ENCODE measurements at regions not wholly inside any gene's neighbourhood (a gene's known extent, or its start where the extent isn't known, plus 50 kb on each side); places are given as distances from the start of the nearest gene placed in this dataset.

DNA sequence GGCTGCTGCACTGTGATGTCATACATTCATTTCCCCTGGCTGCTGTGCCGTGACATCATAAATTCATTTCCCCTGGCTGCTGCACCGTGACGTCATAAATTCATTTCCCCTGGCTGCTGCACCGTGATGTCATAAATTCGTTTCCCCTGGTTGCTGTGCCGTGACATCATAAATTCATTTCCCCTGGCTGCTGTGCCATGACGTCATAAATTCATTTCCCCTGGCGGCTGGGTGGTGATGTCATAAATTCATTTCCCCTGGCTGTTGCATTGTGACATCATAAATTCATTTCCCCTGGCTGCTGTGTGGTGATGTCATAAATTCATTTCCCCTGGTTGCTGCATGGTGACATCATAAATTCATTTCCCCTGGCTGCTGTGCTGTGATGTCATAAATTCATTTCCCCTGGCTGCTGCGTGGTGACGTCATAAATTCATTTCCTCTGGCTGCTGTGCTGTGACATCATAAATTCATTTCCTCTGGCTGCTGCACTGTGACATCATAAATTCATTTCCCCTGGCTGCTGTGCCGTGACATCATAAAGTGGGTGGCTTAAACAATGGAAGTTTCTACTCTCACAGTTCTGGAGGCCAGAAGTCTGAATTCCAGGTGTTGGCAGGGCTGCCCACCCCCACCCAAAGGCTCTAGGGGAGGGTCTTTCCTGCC, 301.1 kb downstream of the SHANK2 start:
- TF ChIP-seq, protein P1, sequence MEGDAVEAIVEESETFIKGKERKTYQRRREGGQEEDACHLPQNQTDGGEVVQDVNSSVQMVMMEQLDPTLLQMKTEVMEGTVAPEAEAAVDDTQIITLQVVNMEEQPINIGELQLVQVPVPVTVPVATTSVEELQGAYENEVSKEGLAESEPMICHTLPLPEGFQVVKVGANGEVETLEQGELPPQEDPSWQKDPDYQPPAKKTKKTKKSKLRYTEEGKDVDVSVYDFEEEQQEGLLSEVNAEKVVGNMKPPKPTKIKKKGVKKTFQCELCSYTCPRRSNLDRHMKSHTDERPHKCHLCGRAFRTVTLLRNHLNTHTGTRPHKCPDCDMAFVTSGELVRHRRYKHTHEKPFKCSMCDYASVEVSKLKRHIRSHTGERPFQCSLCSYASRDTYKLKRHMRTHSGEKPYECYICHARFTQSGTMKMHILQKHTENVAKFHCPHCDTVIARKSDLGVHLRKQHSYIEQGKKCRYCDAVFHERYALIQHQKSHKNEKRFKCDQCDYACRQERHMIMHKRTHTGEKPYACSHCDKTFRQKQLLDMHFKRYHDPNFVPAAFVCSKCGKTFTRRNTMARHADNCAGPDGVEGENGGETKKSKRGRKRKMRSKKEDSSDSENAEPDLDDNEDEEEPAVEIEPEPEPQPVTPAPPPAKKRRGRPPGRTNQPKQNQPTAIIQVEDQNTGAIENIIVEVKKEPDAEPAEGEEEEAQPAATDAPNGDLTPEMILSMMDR (conservative IDR thresholded peaks at IDR 0.05): no peak
- H3K27me3 Mint-ChIP-seq (ENCODE audit: low read depth): peaks cover 3% of the 10 kb centered on the region; the same call in 1 of the 2 replicates
- WGBS (ENCODE audit: extremely low coverage, insufficient read length, low lambda C conversion rate): no CpG with 5 or more reads among the region's 11 CpGs
- Histone ChIP-seq H3K4me1 (ENCODE audit: insufficient read depth, low read length) (no peaks in the 10 kb centered on the region), H4K20me1 (ENCODE audit: control insufficient read depth, insufficient read depth, insufficient read length) (no peaks in the 10 kb centered on the region), H3K56ac (ENCODE audit: insufficient read length, low read depth, low read length) (no peak overlapping the region), H3T11ph (ENCODE audit: low read length) (no peak overlapping the region), H2AFZ (ENCODE audit: low read length) (no peak overlapping the region), H4K91ac (ENCODE audit: insufficient read length, low read depth, low read length) (no peak overlapping the region), H3K18ac (ENCODE audit: insufficient read length, low read depth, low read length) (no peak overlapping the region), H2BK5ac (ENCODE audit: insufficient read length, low read length) (no peak overlapping the region), H3K27ac (ENCODE audit: insufficient read length, low read depth, low read length) (no peak overlapping the region), H2BK120ac (ENCODE audit: low read depth, low read length, poor library complexity, severe bottlenecking) (no peak overlapping the region), H4K8ac (replicated peaks; ENCODE audit: insufficient read length, low read depth, low read length) (no peak overlapping the region), H2AK5ac (ENCODE audit: insufficient read length, low read length) (no peak overlapping the region), H2BK20ac (ENCODE audit: low read depth, low read length, poor library complexity, severe bottlenecking) (no peak overlapping the region), H3K4me2 (ENCODE audit: insufficient read depth, insufficient read length, low read length) (no peak overlapping the region), H3K23ac (ENCODE audit: insufficient read length, low read depth, low read length) (no peak overlapping the region), H2BK15ac (ENCODE audit: low read depth, low read length) (no peak overlapping the region), H3K9me3 (ENCODE audit: control insufficient read depth, low read depth, low read length) (no peaks in the 10 kb centered on the region), H4K5ac (ENCODE audit: insufficient read length, low read depth, low read length) (no peak overlapping the region), H3K9ac (ENCODE audit: extremely low read depth, insufficient read length, low read length) (no peak overlapping the region), H3K79me1 (ENCODE audit: insufficient read depth, low read depth, low read length, poor library complexity, severe bottlenecking) (no peaks in the 10 kb centered on the region), H3K27me3 (ENCODE audit: insufficient read depth, low read length) (no peaks in the 10 kb centered on the region), H3K23me2 (ENCODE audit: insufficient read length, low read depth, low read length, poor library complexity, severe bottlenecking) (no peaks in the 10 kb centered on the region), H3K79me2 (ENCODE audit: insufficient read depth, low read length) (0 out of 2 replicates have a peak, but pooled peaks cover 2% of the 10 kb centered on the region), H3K4ac (ENCODE audit: low read depth, low read length) (no peak overlapping the region), H3K14ac (ENCODE audit: insufficient read depth, low read length) (no peak overlapping the region), H2BK12ac (ENCODE audit: insufficient read length, low read depth, low read length) (no peak overlapping the region)
- no peak for DNase-seq
- peaks cover 6 to 7% of the 10 kb centered on the region in 2 experiments; a peak in 3 of 4 replicates for H3K4me1 Mint-ChIP-seq
- H3K9me3 Mint-ChIP-seq: peaks cover 0 to under 1% of the 10 kb centered on the region in 2 experiments; a peak in 4 of 5 replicates
- no peak overlapping the region for H3K27ac Mint-ChIP-seq
- H3K36me3 Mint-ChIP-seq (ENCODE audit: insufficient read depth in 1 of 3, low read depth in 3 of 3): peaks cover 18 to 24% (median 19%) of the 10 kb centered on the region in 3 experiments; a peak in 6 of 7 replicates
- H3K4me3 Mint-ChIP-seq: no peak overlapping the region
